HepG2 (cell line): ENCODE measurements at regions not wholly inside any gene's neighbourhood (a gene's known extent, or its start where the extent isn't known, plus 50 kb on each side); places are given as distances from the start of the nearest gene placed in this dataset.

ENCODE experiments used
- ATAC-seq: fragments of 200-7000 bp; cut with Tn5 transposase; 3 replicates; pipeline ENCODE4 v1.9.1; 2020; ENCODE audit warnings: mild to moderate bottlenecking, moderate library complexity
- BruUV-seq: library from RNA; stranded (reverse); fragments of 400-500 nt; replicated peaks from 2 replicates; lab custom pipeline; 2021; lab: Mats Ljungman, UMichigan
- CTCF ChIA-PET: fragments of 300-600 bp; formaldehyde crosslinking; extraction: SDS; loops from one replicate; lab custom pipeline; 2021; ENCODE audit warnings: low total read pairs, inconsistent platforms, low intra/inter-chr PET ratio; lab: Yijun Ruan, JAX
- POLR2A ChIA-PET: fragments of 350-600 bp; sonication (Branson Sonifier 250); formaldehyde crosslinking; loops from one replicate; lab custom pipeline; 2020; ENCODE audit warnings: antibody characterized with exemption, inconsistent platforms; lab: Yijun Ruan, JAX
- DNase-seq: peaks from one replicate; pipeline ENCODE4 v3.0.0-alpha.2; 2015; ENCODE audit warnings: low spot score
- FAIRE-seq: peaks from 3 replicates; lab custom pipeline; 2011; peaks lifted over from hg19 to GRCh38; lab: Jason Lieb, UNC
- H2AFZ ChIP-seq: one replicate; pipeline ENCODE4 v1.6.1; 2011; ENCODE audit warnings: low read length, inconsistent platforms
- H3K27ac ChIP-seq: fragments of 300-600 bp; 3 replicates; pipeline ENCODE4 v1.8.0; 2011; ENCODE audit warnings: mixed run types, mild to moderate bottlenecking, mixed read lengths, low read length, inconsistent platforms; ENCODE audit not compliant: insufficient read depth; ENCODE audit errors: extremely low read length
- H3K27me3 ChIP-seq, 2 experiments: fragments of 200-600 bp in 1 of 2; 2 replicates in 1 of 2; 3 replicates in 1 of 2; pipeline versions ENCODE4 v1.6.0 to v1.8.0; 2011; ENCODE audit warnings: low read length in 2 of 2, mild to moderate bottlenecking in 2 of 2, moderate library complexity in 2 of 2, inconsistent platforms in 1 of 2; ENCODE audit not compliant: insufficient read depth in 2 of 2, control insufficient read depth in 1 of 2
- H3K36me3 ChIP-seq, 2 experiments: fragments of 200-600 bp in 1 of 2; replicated peaks in 1 of 2; 2 replicates in 1 of 2; 3 replicates in 1 of 2; pipeline versions ENCODE4 v1.5.1 to v1.8.0; 2011; ENCODE audit warnings: low read length in 2 of 2, inconsistent platforms in 1 of 2; ENCODE audit not compliant: insufficient read depth in 2 of 2, control insufficient read depth in 1 of 2
- H3K4me1 ChIP-seq: 2 replicates; pipeline ENCODE4 v1.5.1; 2012; ENCODE audit warnings: low read length, inconsistent platforms; ENCODE audit not compliant: insufficient read depth
- H3K4me2 ChIP-seq: 2 replicates; pipeline ENCODE4 v1.6.0; 2011; ENCODE audit warnings: low read depth, low read length, inconsistent platforms
- H3K4me3 ChIP-seq, 3 experiments: fragments of 200-600 bp in 1 of 3; sonication (generic), shearing (Covaris generic) in 1 of 3; replicated peaks in 1 of 3; 2 replicates each; pipeline ENCODE4 v1.5.1; 2011 to 2016; ENCODE audit warnings: low read length in 3 of 3, inconsistent platforms in 2 of 3, low read depth in 2 of 3, mild to moderate bottlenecking in 2 of 3, control low read depth in 1 of 3, mixed read lengths in 1 of 3; ENCODE audit not compliant: insufficient read depth in 1 of 3
- H3K79me2 ChIP-seq: one replicate; pipeline ENCODE4 v1.6.1; 2011; ENCODE audit warnings: low read length, inconsistent platforms; ENCODE audit not compliant: insufficient read depth
- H3K9ac ChIP-seq: 2 replicates; pipeline ENCODE4 v1.6.0; 2011; ENCODE audit warnings: mild to moderate bottlenecking, low read depth, low read length, inconsistent platforms; ENCODE audit not compliant: insufficient read depth
- H3K9me3 ChIP-seq: 2 replicates; pipeline ENCODE4 v1.5.1; 2012; ENCODE audit warnings: mild to moderate bottlenecking, low read length
- H4K20me1 ChIP-seq: 2 replicates; pipeline ENCODE4 v1.6.0; 2011; ENCODE audit warnings: inconsistent platforms, mild to moderate bottlenecking, low read length, moderate library complexity; ENCODE audit not compliant: insufficient read depth
- AKAP8 ChIP-seq: sonication (generic); formaldehyde crosslinking; IDR thresholded peaks from 2 replicates; pipeline ENCODE4 v1.5.1; 2020; ENCODE audit warnings: mild to moderate bottlenecking, missing genetic modification reagents
- DR1 ChIP-seq: sonication (generic); formaldehyde crosslinking; IDR thresholded peaks from 2 replicates; pipeline ENCODE4 v1.8.0; 2021; ENCODE audit warnings: mild to moderate bottlenecking, missing genetic modification reagents, inconsistent platforms
- EED ChIP-seq: sonication (generic); formaldehyde crosslinking; IDR thresholded peaks from 2 replicates; pipeline ENCODE4 v1.5.0; 2020; ENCODE audit warnings: mild to moderate bottlenecking, missing genetic modification reagents
- ETV6 ChIP-seq: sonication (generic); formaldehyde crosslinking; conservative IDR thresholded peaks from 2 replicates; pipeline ENCODE4 v1.4.0; 2020; ENCODE audit warnings: missing genetic modification reagents
- NFATC3 ChIP-seq: sonication (generic); formaldehyde crosslinking; IDR thresholded peaks from 2 replicates; pipeline ENCODE4 v1.5.1; 2020; ENCODE audit warnings: mild to moderate bottlenecking, missing genetic modification reagents
- NFIC ChIP-seq: IDR thresholded peaks from 2 replicates; pipeline ENCODE4 v1.6.1; 2012; ENCODE audit warnings: mild to moderate bottlenecking, low read length, inconsistent platforms
- RARG ChIP-seq: sonication (generic); formaldehyde crosslinking; IDR thresholded peaks from 2 replicates; pipeline ENCODE4 v1.4.0; 2020; ENCODE audit warnings: low read depth, mild to moderate bottlenecking, missing genetic modification reagents
- RNF2 ChIP-seq: fragments of 450-650 bp; conservative IDR thresholded peaks from 2 replicates; pipeline ENCODE4 v1.6.1; 2016; ENCODE audit warnings: low read depth
- SNRNP70 ChIP-seq: fragments of 200-400 bp; formaldehyde crosslinking; IDR thresholded peaks from 2 replicates; pipeline ENCODE4 v1.6.1; 2017; ENCODE audit warnings: mild to moderate bottlenecking, low read depth, low read length, moderate library complexity
- SRSF4 ChIP-seq: fragments of 200-400 bp; formaldehyde crosslinking; IDR thresholded peaks from one replicate; pipeline ENCODE4 v1.6.1; 2018; ENCODE audit warnings: mild to moderate bottlenecking, low read depth, low read length, moderate library complexity; ENCODE audit not compliant: poor library complexity, severe bottlenecking
- ZFP37 ChIP-seq: sonication (generic); formaldehyde crosslinking; IDR thresholded peaks from 2 replicates; pipeline ENCODE4 v1.4.0; 2020; ENCODE audit warnings: missing genetic modification reagents, borderline replicate concordance
- ZFP90 ChIP-seq: sonication (generic); formaldehyde crosslinking; IDR thresholded peaks from 2 replicates; pipeline ENCODE4 v1.8.0; 2022; ENCODE audit warnings: missing genetic modification reagents, mild to moderate bottlenecking, inconsistent platforms, borderline replicate concordance
- ZNF329 ChIP-seq: sonication (generic); formaldehyde crosslinking; IDR thresholded peaks from 2 replicates; pipeline ENCODE4 v1.9.0; 2021; ENCODE audit warnings: low read depth, mild to moderate bottlenecking, missing genetic modification reagents
- ZNF460 ChIP-seq: sonication (generic); formaldehyde crosslinking; IDR thresholded peaks from 2 replicates; pipeline ENCODE4 v1.5.1; 2020; ENCODE audit warnings: missing genetic modification reagents, mild to moderate bottlenecking, borderline replicate concordance
- ZNF577 ChIP-seq: sonication (generic); formaldehyde crosslinking; IDR thresholded peaks from 2 replicates; pipeline ENCODE4 v1.4.0; 2020; ENCODE audit warnings: mild to moderate bottlenecking, low read depth, missing genetic modification reagents, borderline replicate concordance
- ZZZ3 ChIP-seq: sonication (generic); formaldehyde crosslinking; IDR thresholded peaks from 2 replicates; pipeline ENCODE4 v1.4.0; 2020; ENCODE audit warnings: missing genetic modification reagents, mild to moderate bottlenecking, borderline replicate concordance
- in situ Hi-C: cut with HindIII; loops from 2 replicates; pipeline ENCODE4 v1.10.0; 2017; ENCODE audit warnings: low pct_unique_long_range_greater_than_20kb; ENCODE audit not compliant: extremely low pct_ligation_motif_present
- intact Hi-C: fragments of 100-400 bp; cut with micrococcal nuclease; formaldehyde crosslinking; loops from one replicate; pipeline ENCODE4 v1.10.0; 2022; ENCODE audit not compliant: unreplicated experiment
- TF ChIP-seq, protein P1 (sequence below): IDR thresholded peaks from 2 replicates; pipeline ENCODE4 v1.6.1; 2012; ENCODE audit warnings: inconsistent platforms
- TF ChIP-seq, protein P2 (sequence below): sonication (generic); formaldehyde crosslinking; IDR thresholded peaks from 2 replicates; pipeline ENCODE4 v1.8.1; 2023; ENCODE audit warnings: mild to moderate bottlenecking, moderate library complexity, missing genetic modification reagents

GRCh38 chr2:133653056-133653455, 84.8 kb upstream of the NCKAP5 start:
- H3K79me2 ChIP-seq, result no peaks in the 10 kb centered on the region
- ATAC-seq (no peak), DNase-seq (no peak), FAIRE-seq (no peak)
- no TSS peak for BruUV-seq
- no peak for TF ChIP-seq ZNF460
- TF ChIP-seq SRSF4, result no peak
- peaks cover 15% of the 10 kb centered on the region; the same call in 1 of the 2 replicates for H3K9me3 ChIP-seq
- in situ Hi-C loops (no loop called here), intact Hi-C loops (no loop called here)
- ChIA-PET POLR2A (no interaction called here), CTCF (no interaction called here)
- no peak overlapping the region for H3K9ac ChIP-seq
- H3K36me3 ChIP-seq, result no peaks in the 10 kb centered on the region
- H4K20me1 ChIP-seq, result no peaks in the 10 kb centered on the region
- H3K4me2 ChIP-seq, result no peak overlapping the region
- H3K27me3 ChIP-seq, result 0 out of 5 replicates have a peak, but pooled peaks cover 0 to 6% of the 10 kb centered on the region in 2 experiments
- no peak overlapping the region for H2AFZ ChIP-seq
- H3K27ac ChIP-seq, result no peak overlapping the region
- no peaks in the 10 kb centered on the region for H3K4me1 ChIP-seq
- H3K4me3 ChIP-seq, result no peak overlapping the region

DNA sequence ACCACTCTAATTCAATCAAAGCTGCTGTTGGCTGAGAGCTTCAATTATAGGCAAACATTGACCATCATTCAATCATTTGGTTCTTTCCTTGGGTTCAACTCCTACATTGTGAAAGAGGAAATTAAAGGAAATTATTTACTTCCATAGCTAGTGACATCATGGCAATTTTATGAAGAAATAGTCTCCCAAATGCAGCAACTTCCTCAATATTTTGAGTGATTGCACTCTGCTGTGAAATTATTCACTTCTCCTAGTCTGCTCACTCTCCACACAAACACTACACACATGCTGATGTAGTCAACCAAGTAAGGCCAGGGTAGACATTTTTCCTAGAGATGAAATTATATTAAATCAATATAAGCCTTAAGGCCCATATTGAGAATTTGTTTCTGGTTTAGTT, 86.7 kb upstream of the NCKAP5 start:
- no peaks in the 10 kb centered on the region for H3K79me2 ChIP-seq
- DNase-seq (no peak), FAIRE-seq (no peak), ATAC-seq (no peak)
- H3K9ac ChIP-seq, result no peak overlapping the region
- intact Hi-C loops, result no loop called here
- no TSS peak for BruUV-seq
- no peak overlapping the region for H3K4me2 ChIP-seq
- POLR2A ChIA-PET, result no interaction called here
- no peak overlapping the region for H3K4me3 ChIP-seq
- H3K27me3 ChIP-seq, result 0 out of 5 replicates have a peak, but pooled peaks cover 0 to 6% of the 10 kb centered on the region in 2 experiments
- in situ Hi-C loops, result no loop called here
- no peaks in the 10 kb centered on the region for H3K4me1 ChIP-seq
- no peaks in the 10 kb centered on the region for H3K36me3 ChIP-seq
- H3K27ac ChIP-seq, result no peak overlapping the region
- H4K20me1 ChIP-seq, result no peaks in the 10 kb centered on the region
- H2AFZ ChIP-seq, result no peak overlapping the region
- H3K9me3 ChIP-seq, result peaks cover 9% of the 10 kb centered on the region; the same call in 1 of the 2 replicates
- TF ChIP-seq, protein P1, sequence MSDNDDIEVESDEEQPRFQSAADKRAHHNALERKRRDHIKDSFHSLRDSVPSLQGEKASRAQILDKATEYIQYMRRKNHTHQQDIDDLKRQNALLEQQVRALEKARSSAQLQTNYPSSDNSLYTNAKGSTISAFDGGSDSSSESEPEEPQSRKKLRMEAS, result no peak
- TF ChIP-seq, protein P2, sequence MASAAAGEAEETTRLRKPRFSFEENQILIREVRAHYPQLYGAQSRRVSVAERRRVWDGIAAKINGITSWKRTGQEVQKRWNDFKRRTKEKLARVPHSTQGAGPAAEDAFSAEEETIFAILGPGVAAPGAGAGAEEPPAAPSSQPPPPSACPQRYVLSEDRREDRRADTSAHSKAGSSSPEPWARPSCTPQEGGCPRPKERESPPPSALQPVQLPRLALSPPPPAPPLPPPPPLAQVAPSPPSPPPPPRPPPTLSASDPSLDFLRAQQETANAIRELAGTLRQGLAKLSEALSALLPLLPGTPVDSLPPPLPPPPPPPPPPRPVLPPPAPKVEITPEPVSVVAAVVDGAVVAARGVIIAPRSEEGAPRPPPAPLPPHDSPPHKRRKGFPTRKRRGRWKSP (CRISPR knock-in tag), result no peak
- no peak for TF ChIP-seq RARG (CRISPR knock-in tag)
- no peak for TF ChIP-seq ZNF577
- TF ChIP-seq ZFP37 (CRISPR knock-in tag), result no peak
- no peak for TF ChIP-seq AKAP8
- no peak for TF ChIP-seq ETV6 (CRISPR knock-in tag)
- no peak for TF ChIP-seq SNRNP70
- TF ChIP-seq RNF2, result no peak
- no peak for TF ChIP-seq NFIC
- TF ChIP-seq ZFP90 (CRISPR knock-in tag), result no peak
- TF ChIP-seq EED (CRISPR knock-in tag), result no peak
- TF ChIP-seq ZNF329 (CRISPR knock-in tag), result no peak
- TF ChIP-seq DR1 (CRISPR knock-in tag), result no peak
- TF ChIP-seq ZZZ3 (CRISPR knock-in tag), result no peak
- no peak for TF ChIP-seq NFATC3 (CRISPR knock-in tag)
- TF ChIP-seq, all 625 proteins: peak for 0
- CTCF ChIA-PET, result no interaction called here
